Sigmoid colon (tissue), 6 donors: ENCODE measurements at regions not wholly inside any gene's neighbourhood (a gene's known extent, or its start where the extent isn't known, plus 50 kb on each side); places are given as distances from the start of the nearest gene placed in this dataset.

Experiments used
- DNase-seq: peaks from one replicate; pipeline ENCODE4 v3.0.0-alpha.2; 2019
- H3K27ac ChIP-seq, 4 donors: fragments of 200-600 bp; sonication (generic); one replicate each; pipeline ENCODE4 v1.5.1; 2016 to 2019; ENCODE audit warnings: mild to moderate bottlenecking in 1 of 4
- H3K27me3 ChIP-seq, 3 donors: fragments of 200-600 bp; sonication (generic); one replicate each; pipeline ENCODE4 v1.5.1; 2019; ENCODE audit warnings: mild to moderate bottlenecking in 1 of 3
- H3K36me3 ChIP-seq, 4 donors: fragments of 200-600 bp; sonication (generic); one replicate each; pipeline ENCODE4 v1.5.1; 2016 to 2019
- H3K4me1 ChIP-seq, 4 donors: fragments of 200-600 bp; sonication (generic); one replicate each; pipeline ENCODE4 v1.5.1; 2017 to 2019
- H3K4me3 ChIP-seq, 4 donors: fragments of 200-600 bp; sonication (generic); one replicate each; pipeline ENCODE4 v1.5.1; 2017 to 2019; ENCODE audit warnings: mild to moderate bottlenecking in 2 of 4, moderate library complexity in 1 of 4
- H3K9me3 ChIP-seq, 4 donors: fragments of 200-600 bp in 3 of 4; sonication (generic) in 3 of 4; one replicate each; pipeline versions ENCODE4 v1.5.1 to v1.6.1; 2013 to 2019
- EP300 ChIP-seq, 4 donors: sonication (generic); formaldehyde crosslinking; IDR thresholded peaks; one replicate each; pipeline ENCODE4 v1.6.1; 2017; ENCODE audit warnings: antibody characterized with exemption in 4 of 4
- POLR2A ChIP-seq, 2 donors: fragments of 450-650 bp; IDR thresholded peaks; one replicate each; pipeline ENCODE4 v1.6.1; 2016; ENCODE audit warnings: antibody characterized with exemption in 2 of 2, mild to moderate bottlenecking in 2 of 2, moderate library complexity in 2 of 2
- POLR2AphosphoS5 ChIP-seq, 4 donors: sonication (generic); formaldehyde crosslinking; IDR thresholded peaks; one replicate each; pipeline ENCODE4 v1.6.1; 2017; ENCODE audit warnings: antibody characterized with exemption in 4 of 4
- WGBS, 2 donors: extraction: QIAGEN DNeasy Blood & Tissue Kit; methylation state at CpG; one replicate each; pipeline ENCODE4 v1.1.7; 2013; 5-methylcytosine and 5-hydroxymethylcytosine counted together
- intact Hi-C: fragments of 100-400 bp; cut with DNase I; formaldehyde crosslinking; loops from one replicate; pipeline ENCODE4 v1.15.1; 2023
- TF ChIP-seq, protein P1 (sequence below), 4 experiments: fragments of 450-650 bp in 3 of 4; fragments of 200-600 bp in 1 of 4; IDR thresholded peaks; one replicate each; pipeline ENCODE4 v1.5.1; 2016 to 2019; ENCODE audit warnings: antibody characterized with exemption in 4 of 4, mild to moderate bottlenecking in 3 of 4, moderate library complexity in 2 of 4
- donor health status: healthy with polysubstance abuse.
- donor health status: healthy.

- no peaks in the 10 kb centered on the region for H3K9me3 ChIP-seq
- intact Hi-C loops = no loop called here
- H3K4me1 ChIP-seq = no peaks in the 10 kb centered on the region
- no peaks in the 10 kb centered on the region for H3K36me3 ChIP-seq
- H3K27me3 ChIP-seq = no peaks in the 10 kb centered on the region
- TF ChIP-seq, protein P1, sequence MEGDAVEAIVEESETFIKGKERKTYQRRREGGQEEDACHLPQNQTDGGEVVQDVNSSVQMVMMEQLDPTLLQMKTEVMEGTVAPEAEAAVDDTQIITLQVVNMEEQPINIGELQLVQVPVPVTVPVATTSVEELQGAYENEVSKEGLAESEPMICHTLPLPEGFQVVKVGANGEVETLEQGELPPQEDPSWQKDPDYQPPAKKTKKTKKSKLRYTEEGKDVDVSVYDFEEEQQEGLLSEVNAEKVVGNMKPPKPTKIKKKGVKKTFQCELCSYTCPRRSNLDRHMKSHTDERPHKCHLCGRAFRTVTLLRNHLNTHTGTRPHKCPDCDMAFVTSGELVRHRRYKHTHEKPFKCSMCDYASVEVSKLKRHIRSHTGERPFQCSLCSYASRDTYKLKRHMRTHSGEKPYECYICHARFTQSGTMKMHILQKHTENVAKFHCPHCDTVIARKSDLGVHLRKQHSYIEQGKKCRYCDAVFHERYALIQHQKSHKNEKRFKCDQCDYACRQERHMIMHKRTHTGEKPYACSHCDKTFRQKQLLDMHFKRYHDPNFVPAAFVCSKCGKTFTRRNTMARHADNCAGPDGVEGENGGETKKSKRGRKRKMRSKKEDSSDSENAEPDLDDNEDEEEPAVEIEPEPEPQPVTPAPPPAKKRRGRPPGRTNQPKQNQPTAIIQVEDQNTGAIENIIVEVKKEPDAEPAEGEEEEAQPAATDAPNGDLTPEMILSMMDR (IDR thresholded peaks at IDR 0.05) = no peak
- TF ChIP-seq POLR2A (IDR thresholded peaks at IDR 0.05) (no peak), POLR2AphosphoS5 (IDR thresholded peaks at IDR 0.05) (no peak), EP300 (IDR thresholded peaks at IDR 0.05) (no peak)
- no peak for DNase-seq
- H3K27ac ChIP-seq = no peak overlapping the region
- 59 to 71% methylated on average over 2 of the region's 2 CpGs for WGBS, 2 donors
- H3K4me3 ChIP-seq = no peak overlapping the region
Observed at GRCh38 chr1:157219600-157219999, 81.4 kb upstream of the ETV3 start.

GRCh38 chr1:157219182-157219581 lies 81.0 kb upstream of the ETV3 start:
- WGBS, 2 donors = 90 to 92% methylated on average over 4 of the region's 4 CpGs
- Histone ChIP-seq H3K36me3 (no peaks in the 10 kb centered on the region), H3K4me3 (no peak overlapping the region), H3K27me3 (no peaks in the 10 kb centered on the region), H3K27ac (no peak overlapping the region), H3K9me3 (peaks cover 0 to 2% (median 0%) of the 10 kb centered on the region in 4 donors), H3K4me1 (no peaks in the 10 kb centered on the region)
- no peak for DNase-seq
- intact Hi-C loops = no loop called here
- TF ChIP-seq EP300 (IDR thresholded peaks at IDR 0.05) (no peak), POLR2AphosphoS5 (IDR thresholded peaks at IDR 0.05) (no peak), POLR2A (IDR thresholded peaks at IDR 0.05) (no peak)
- TF ChIP-seq, protein P1 (IDR thresholded peaks at IDR 0.05) = no peak

DNA sequence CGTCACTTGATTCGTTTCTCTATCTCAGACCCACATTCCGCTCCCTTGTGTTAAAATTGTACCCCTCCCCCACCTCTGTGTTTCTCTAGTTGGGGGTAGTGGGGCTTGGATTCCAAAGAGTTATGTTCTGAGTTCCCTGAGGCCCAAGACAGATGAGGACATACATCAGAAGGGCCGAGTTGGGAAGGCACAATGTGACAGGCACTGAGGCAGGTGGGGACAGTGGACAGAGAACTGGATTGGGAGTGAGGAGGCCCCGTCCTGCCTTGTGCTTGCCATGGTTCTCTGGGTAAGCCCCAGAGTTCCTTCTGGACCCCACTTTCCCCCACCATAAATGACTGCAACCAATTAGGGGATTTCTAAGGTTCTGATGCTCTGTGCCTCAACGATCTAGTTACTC lies 80.5 kb upstream of the ETV3 start:
- Histone ChIP-seq H3K27me3 (no peaks in the 10 kb centered on the region), H3K9me3 (peaks cover 0 to 4% (median 2%) of the 10 kb centered on the region in 4 donors), H3K27ac (no peak overlapping the region), H3K36me3 (no peaks in the 10 kb centered on the region), H3K4me1 (no peaks in the 10 kb centered on the region), H3K4me3 (no peak overlapping the region)
- TF ChIP-seq EP300 (IDR thresholded peaks at IDR 0.05) = no peak
- no peak for TF ChIP-seq POLR2AphosphoS5 (IDR thresholded peaks at IDR 0.05)
- TF ChIP-seq, protein P1 (IDR thresholded peaks at IDR 0.05) = no peak
- no peak for TF ChIP-seq POLR2A (IDR thresholded peaks at IDR 0.05)
- 73 to 82% methylated on average over 6 of the region's 6 CpGs for WGBS, 2 donors
- intact Hi-C loops = no loop called here
- DNase-seq = no peak

DNA sequence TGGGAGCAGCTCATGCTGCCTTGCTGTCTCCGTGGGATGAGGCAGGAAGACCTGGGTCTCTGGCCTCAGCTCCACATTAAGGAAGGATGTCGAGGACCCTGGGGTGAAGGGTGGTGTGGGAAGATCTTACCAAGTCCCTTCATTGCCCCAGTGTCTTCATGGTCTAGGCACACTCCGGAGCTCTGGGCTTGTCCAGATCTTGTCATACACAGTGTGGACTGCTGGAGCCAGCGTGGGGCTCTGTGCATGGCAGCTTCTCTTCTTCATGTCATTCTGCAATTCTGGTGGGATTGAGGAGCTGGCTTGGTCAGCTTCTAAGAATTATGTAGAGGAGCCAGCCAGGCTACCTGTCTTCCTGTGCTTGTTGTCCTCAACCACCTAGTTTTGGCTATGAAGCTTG lies 79.3 kb upstream of the ETV3 start:
- H3K36me3 ChIP-seq = no peaks in the 10 kb centered on the region
- DNase-seq = no peak
- intact Hi-C loops = no loop called here
- H3K9me3 ChIP-seq = peaks cover 0 to 9% (median 4%) of the 10 kb centered on the region in 4 donors
- no peak overlapping the region for H3K27ac ChIP-seq
- H3K4me3 ChIP-seq = no peak overlapping the region
- H3K4me1 ChIP-seq = no peaks in the 10 kb centered on the region
- 88 to 91% methylated on average over 4 of the region's 4 CpGs for WGBS, 2 donors
- H3K27me3 ChIP-seq = no peaks in the 10 kb centered on the region
- no peak for TF ChIP-seq EP300 (IDR thresholded peaks at IDR 0.05)
- no peak for TF ChIP-seq POLR2AphosphoS5 (IDR thresholded peaks at IDR 0.05)

DNA sequence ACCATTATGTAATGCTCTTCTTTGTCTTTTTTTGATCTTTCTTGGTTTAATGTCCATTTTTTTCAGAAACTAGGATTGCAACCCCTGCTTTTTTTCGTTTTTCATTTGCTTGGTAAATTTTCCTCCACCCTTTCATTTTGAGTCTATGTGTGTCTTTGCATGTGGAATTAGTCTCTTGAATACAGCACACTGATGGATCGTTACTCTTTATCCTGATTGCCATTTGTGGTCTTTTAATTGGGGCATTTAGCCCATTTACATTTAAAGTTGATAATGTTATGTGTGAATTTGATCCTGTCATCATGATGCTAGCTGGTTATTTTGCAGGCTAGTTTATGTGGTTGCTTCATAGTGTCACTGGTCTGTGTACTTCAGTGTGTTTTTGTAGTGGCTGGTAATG lies 75.6 kb upstream of the ETV3 start:
- Histone ChIP-seq H3K27ac (no peak overlapping the region), H3K9me3 (peaks cover 0 to 9% (median 4%) of the 10 kb centered on the region in 4 donors), H3K36me3 (no peaks in the 10 kb centered on the region), H3K27me3 (no peaks in the 10 kb centered on the region), H3K4me3 (no peak overlapping the region), H3K4me1 (no peaks in the 10 kb centered on the region)
- TF ChIP-seq, protein P1 (IDR thresholded peaks at IDR 0.05) = no peak
- no peak for TF ChIP-seq EP300 (IDR thresholded peaks at IDR 0.05)
- 66 to 74% methylated on average over 2 of the region's 2 CpGs for WGBS, 2 donors
- DNase-seq = no peak
- intact Hi-C loops = no loop called here
